Calu3 (cell line): ENCODE measurements at regions not wholly inside any gene's neighbourhood (a gene's known extent, or its start where the extent isn't known, plus 50 kb on each side); places are given as distances from the start of the nearest gene placed in this dataset.

Experiments used
- BruUV-seq: library from RNA; stranded (reverse); fragments of 400-500 nt; replicated peaks from 2 replicates; lab custom pipeline; 2021; lab: Mats Ljungman, UMichigan
- CTCF ChIA-PET: fragments of 300-600 bp; sonication (Branson Sonifier 250); formaldehyde crosslinking; loops from one replicate; lab custom pipeline; 2022; ENCODE audit warnings: antibody characterized with exemption; lab: Charles Lee
- DNase-seq: peaks from one replicate; pipeline ENCODE4 v3.0.0; 2022
- H3K27ac Mint-ChIP-seq: one replicate; pipeline ENCODE4 v1.8.0; 2022; ENCODE audit warnings: mixed read lengths; ENCODE audit not compliant: unreplicated experiment
- H3K27me3 Mint-ChIP-seq: one replicate; pipeline ENCODE4 v1.8.0; 2022; ENCODE audit warnings: mixed read lengths; ENCODE audit not compliant: unreplicated experiment
- H3K36me3 Mint-ChIP-seq: one replicate; pipeline ENCODE4 v1.8.0; 2022; ENCODE audit warnings: mild to moderate bottlenecking, moderate library complexity, mixed read lengths; ENCODE audit not compliant: insufficient read depth, unreplicated experiment
- H3K4me1 Mint-ChIP-seq: one replicate; pipeline ENCODE4 v1.8.0; 2022; ENCODE audit warnings: mild to moderate bottlenecking, low read depth, mixed read lengths; ENCODE audit not compliant: unreplicated experiment
- H3K4me3 Mint-ChIP-seq: one replicate; pipeline ENCODE4 v1.8.0; 2022; ENCODE audit warnings: mild to moderate bottlenecking, low read depth, moderate library complexity, mixed read lengths; ENCODE audit not compliant: unreplicated experiment
- H3K9me3 Mint-ChIP-seq: one replicate; pipeline ENCODE4 v1.8.0; 2022; ENCODE audit warnings: low read depth, mixed read lengths; ENCODE audit not compliant: unreplicated experiment
- intact Hi-C: fragments of 100-400 bp; cut with micrococcal nuclease; formaldehyde crosslinking; loops from one replicate; pipeline ENCODE4 v1.10.0; 2022; ENCODE audit not compliant: unreplicated experiment
- TF ChIP-seq, protein P1 (sequence below): fragments of 200-600 bp; IDR thresholded peaks from one replicate; pipeline ENCODE4 v1.8.0; 2022; ENCODE audit warnings: antibody characterized with exemption; ENCODE audit not compliant: unreplicated experiment

DNA sequence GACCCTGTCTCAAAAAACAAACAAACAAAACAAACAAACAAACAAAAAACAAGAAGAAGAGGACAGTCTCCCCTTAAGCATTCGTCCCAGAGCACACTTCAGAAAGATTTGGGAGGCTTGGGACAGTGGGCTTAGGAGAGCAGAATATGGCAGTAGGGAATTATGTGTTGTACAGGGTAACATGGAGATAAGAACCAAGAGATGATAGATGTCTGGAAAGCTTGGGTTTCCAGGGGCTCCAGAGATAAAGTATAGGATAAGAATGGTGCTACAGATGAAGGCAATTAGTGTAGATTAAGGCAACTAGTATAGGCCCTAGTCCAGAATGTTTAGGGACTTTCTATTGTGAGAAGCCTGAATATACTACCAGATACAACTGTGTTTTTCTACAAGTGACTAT, 934.9 kb upstream of the AUTS2 start:
- intact Hi-C loops = no loop called here
- BruUV-seq = no TSS peak
- no peak for DNase-seq
- H3K36me3 Mint-ChIP-seq = no peaks in the 10 kb centered on the region
- no peaks in the 10 kb centered on the region for H3K9me3 Mint-ChIP-seq
- no peaks in the 10 kb centered on the region for H3K4me1 Mint-ChIP-seq
- TF ChIP-seq, protein P1, sequence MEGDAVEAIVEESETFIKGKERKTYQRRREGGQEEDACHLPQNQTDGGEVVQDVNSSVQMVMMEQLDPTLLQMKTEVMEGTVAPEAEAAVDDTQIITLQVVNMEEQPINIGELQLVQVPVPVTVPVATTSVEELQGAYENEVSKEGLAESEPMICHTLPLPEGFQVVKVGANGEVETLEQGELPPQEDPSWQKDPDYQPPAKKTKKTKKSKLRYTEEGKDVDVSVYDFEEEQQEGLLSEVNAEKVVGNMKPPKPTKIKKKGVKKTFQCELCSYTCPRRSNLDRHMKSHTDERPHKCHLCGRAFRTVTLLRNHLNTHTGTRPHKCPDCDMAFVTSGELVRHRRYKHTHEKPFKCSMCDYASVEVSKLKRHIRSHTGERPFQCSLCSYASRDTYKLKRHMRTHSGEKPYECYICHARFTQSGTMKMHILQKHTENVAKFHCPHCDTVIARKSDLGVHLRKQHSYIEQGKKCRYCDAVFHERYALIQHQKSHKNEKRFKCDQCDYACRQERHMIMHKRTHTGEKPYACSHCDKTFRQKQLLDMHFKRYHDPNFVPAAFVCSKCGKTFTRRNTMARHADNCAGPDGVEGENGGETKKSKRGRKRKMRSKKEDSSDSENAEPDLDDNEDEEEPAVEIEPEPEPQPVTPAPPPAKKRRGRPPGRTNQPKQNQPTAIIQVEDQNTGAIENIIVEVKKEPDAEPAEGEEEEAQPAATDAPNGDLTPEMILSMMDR = no peak
- CTCF ChIA-PET = no interaction called here
- H3K4me3 Mint-ChIP-seq = no peak overlapping the region
- H3K27ac Mint-ChIP-seq = no peak overlapping the region
- H3K27me3 Mint-ChIP-seq = no peaks in the 10 kb centered on the region

DNA sequence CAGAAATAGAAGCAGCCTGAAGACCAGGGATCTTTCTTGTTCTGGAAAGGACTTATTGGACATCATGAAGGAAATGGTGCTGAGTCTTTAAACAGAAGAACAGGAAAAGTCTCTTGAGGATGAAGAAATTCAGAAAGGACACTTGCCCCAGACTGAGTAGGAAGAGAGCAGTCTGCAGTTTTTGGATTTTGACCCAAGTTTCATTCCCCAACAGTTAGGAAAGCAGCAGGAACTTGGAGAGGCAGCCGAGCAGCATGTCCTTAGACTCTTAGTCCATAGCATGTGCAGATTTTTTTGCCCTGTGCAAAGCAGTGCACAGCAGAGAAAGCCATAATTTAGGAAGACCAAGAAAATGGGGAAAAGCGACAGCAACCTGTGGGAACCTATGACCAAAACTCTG, 927.2 kb upstream of the AUTS2 start:
- CTCF ChIA-PET = no interaction called here
- Mint-ChIP-seq H3K4me3 (no peak overlapping the region), H3K4me1 (no peaks in the 10 kb centered on the region), H3K27ac (no peak overlapping the region), H3K9me3 (peaks cover 11% of the 10 kb centered on the region), H3K36me3 (no peaks in the 10 kb centered on the region), H3K27me3 (no peaks in the 10 kb centered on the region)
- DNase-seq = no peak
- no TSS peak for BruUV-seq
- TF ChIP-seq, protein P1 = no peak
- intact Hi-C loops = no loop called here

DNA sequence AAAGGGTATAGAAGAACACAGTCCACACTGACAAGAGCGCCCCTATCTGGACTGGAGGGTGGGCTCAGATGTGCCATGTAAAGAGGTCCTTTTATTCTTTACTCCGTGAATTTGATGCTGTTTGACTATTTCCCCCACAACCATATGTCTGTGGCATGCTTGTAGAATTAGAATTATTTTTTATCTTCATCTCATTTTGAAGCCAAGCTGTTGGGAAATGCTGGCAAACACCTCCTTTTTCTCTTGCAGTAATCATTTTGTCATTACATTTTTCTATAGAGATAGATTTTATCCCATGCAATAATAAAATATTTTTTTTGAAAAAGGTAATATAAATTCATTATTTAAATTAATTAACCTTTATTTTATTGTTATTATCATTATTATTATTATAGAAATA, 926.6 kb upstream of the AUTS2 start:
- H3K36me3 Mint-ChIP-seq = no peaks in the 10 kb centered on the region
- TF ChIP-seq, protein P1 = no peak

DNA sequence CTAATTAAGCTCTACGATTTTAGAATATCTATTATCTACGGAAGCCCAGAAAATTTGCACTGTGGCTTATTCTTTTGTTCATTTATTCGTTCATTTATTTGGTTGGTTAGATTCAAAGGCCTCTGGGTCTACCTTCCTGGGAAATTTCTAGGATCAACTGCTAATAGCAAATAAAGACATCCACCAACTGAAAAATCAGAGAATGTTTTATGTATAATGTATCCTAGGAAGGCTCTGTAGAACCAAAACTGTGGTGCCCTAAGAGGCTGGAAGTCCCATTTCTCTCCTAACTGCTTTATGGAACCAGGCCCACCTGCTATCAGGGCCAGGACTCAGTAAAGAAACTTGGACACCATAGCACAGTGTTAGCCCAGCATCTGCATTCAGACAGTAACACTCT, 923.4 kb upstream of the AUTS2 start:
- CTCF ChIA-PET = no interaction called here
- no peak overlapping the region for H3K27ac Mint-ChIP-seq
- intact Hi-C loops = no loop called here
- DNase-seq = no peak
- peaks cover 20% of the 10 kb centered on the region for H3K9me3 Mint-ChIP-seq
- TF ChIP-seq, protein P1 = no peak
- H3K27me3 Mint-ChIP-seq = no peaks in the 10 kb centered on the region
- no peak overlapping the region for H3K4me3 Mint-ChIP-seq
- H3K4me1 Mint-ChIP-seq = no peaks in the 10 kb centered on the region
- H3K36me3 Mint-ChIP-seq = no peaks in the 10 kb centered on the region
- BruUV-seq = no TSS peak

More for the DNA sequence above, 926.6 kb upstream of the AUTS2 start:
- CTCF ChIA-PET = no interaction called here
- H3K27me3 Mint-ChIP-seq = no peaks in the 10 kb centered on the region
- H3K4me3 Mint-ChIP-seq = no peak overlapping the region
- H3K9me3 Mint-ChIP-seq = peaks cover 11% of the 10 kb centered on the region
- no peak overlapping the region for H3K27ac Mint-ChIP-seq
- no TSS peak for BruUV-seq
- no peak for DNase-seq
- no peaks in the 10 kb centered on the region for H3K4me1 Mint-ChIP-seq
- intact Hi-C loops = no loop called here
